Keratinocyte (primary cell): ENCODE measurements at regions not wholly inside any gene's neighbourhood (a gene's known extent, or its start where the extent isn't known, plus 50 kb on each side); places are given as distances from the start of the nearest gene placed in this dataset.

Experiments
- EZH2 ChIP-seq: IDR thresholded peaks from one replicate; pipeline ENCODE4 v1.6.1; 2012; ENCODE audit warnings: inconsistent platforms, mild to moderate bottlenecking, low read length, moderate library complexity
- TF ChIP-seq, protein P1 (sequence below), 3 experiments: IDR thresholded peaks in 1 of 3; conservative IDR thresholded peaks in 1 of 3; optimal IDR thresholded peaks in 1 of 3; 2 replicates in 2 of 3; 3 replicates in 1 of 3; pipeline versions ENCODE3 to v1.5.1; 2011; ENCODE audit warnings: low read length in 3 of 3, mild to moderate bottlenecking in 3 of 3, moderate library complexity in 2 of 3, control low read depth in 1 of 3, inconsistent platforms in 1 of 3; ENCODE audit not compliant: insufficient read depth in 2 of 3; ENCODE audit errors: extremely low read depth in 1 of 3

DNA sequence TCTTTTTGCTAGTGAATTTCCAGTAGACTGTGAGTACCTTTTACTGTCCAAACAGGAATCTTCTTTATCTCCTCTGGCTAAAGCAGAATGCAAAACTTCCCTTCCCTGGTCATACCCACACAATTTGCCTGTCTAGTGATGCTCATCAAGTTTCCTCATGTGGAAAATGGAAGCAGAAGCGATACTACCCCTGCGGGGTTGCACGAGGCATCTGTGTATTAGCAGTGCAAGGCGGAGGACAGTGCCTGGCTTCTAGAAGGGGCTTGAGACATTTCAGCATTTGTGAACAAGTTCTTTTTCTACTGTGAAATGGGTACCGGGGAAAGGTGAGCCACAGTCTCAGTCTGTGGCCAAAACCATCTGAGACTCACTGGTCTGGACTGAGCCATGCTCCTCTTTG lies 340.9 kb downstream of the AACS start:
- no peak for TF ChIP-seq EZH2
- TF ChIP-seq, protein P1, sequence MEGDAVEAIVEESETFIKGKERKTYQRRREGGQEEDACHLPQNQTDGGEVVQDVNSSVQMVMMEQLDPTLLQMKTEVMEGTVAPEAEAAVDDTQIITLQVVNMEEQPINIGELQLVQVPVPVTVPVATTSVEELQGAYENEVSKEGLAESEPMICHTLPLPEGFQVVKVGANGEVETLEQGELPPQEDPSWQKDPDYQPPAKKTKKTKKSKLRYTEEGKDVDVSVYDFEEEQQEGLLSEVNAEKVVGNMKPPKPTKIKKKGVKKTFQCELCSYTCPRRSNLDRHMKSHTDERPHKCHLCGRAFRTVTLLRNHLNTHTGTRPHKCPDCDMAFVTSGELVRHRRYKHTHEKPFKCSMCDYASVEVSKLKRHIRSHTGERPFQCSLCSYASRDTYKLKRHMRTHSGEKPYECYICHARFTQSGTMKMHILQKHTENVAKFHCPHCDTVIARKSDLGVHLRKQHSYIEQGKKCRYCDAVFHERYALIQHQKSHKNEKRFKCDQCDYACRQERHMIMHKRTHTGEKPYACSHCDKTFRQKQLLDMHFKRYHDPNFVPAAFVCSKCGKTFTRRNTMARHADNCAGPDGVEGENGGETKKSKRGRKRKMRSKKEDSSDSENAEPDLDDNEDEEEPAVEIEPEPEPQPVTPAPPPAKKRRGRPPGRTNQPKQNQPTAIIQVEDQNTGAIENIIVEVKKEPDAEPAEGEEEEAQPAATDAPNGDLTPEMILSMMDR (optimal IDR thresholded peaks at IDR 0.05 in 1 of 3, IDR thresholded peaks at IDR 0.05 in 1 of 3, conservative IDR thresholded peaks at IDR 0.05 in 1 of 3; ENCODE audit: extremely low read depth in 1 of 3, insufficient read depth in 2 of 3, low read length in 3 of 3): no peak
